ENCODE measurements at regions not wholly inside any gene's neighbourhood (a gene's known extent, or its start where the extent isn't known, plus 50 kb on each side); places are given as distances from the start of the nearest gene placed in this dataset.

GRCh38 chr3:20809356-20809755 lies 623.4 kb upstream of the SGO1 start:
- DNase-seq = no peak
- H3K36me3 ChIP-seq = no peaks in the 10 kb centered on the region
- WGBS, 3 donors = 87 to 89% (median 88%) methylated on average over 3 of the region's 3 CpGs
- no peaks in the 10 kb centered on the region for H3K4me1 ChIP-seq (ENCODE audit: insufficient read depth)
- intact Hi-C loops (cut with DNase I) = no loop called here
- TF ChIP-seq EP300 (IDR thresholded peaks at IDR 0.05) = no peak
- no peak for TF ChIP-seq POLR2A (IDR thresholded peaks at IDR 0.05)
- TF ChIP-seq CTCF (IDR thresholded peaks at IDR 0.05) = no peak
- H3K27me3 ChIP-seq = no peaks in the 10 kb centered on the region
- no peak overlapping the region for H3K4me3 ChIP-seq
- H3K27ac ChIP-seq = no peak overlapping the region
- H3K9me3 ChIP-seq = no peaks in the 10 kb centered on the region

GRCh38 chr3:20808864-20809263 lies 622.9 kb upstream of the SGO1 start:
- Histone ChIP-seq H3K9me3 (no peaks in the 10 kb centered on the region), H3K4me1 (ENCODE audit: insufficient read depth) (no peaks in the 10 kb centered on the region), H3K4me3 (no peak overlapping the region), H3K36me3 (no peaks in the 10 kb centered on the region), H3K27ac (no peak overlapping the region), H3K27me3 (no peaks in the 10 kb centered on the region)
- DNase-seq = no peak
- intact Hi-C loops (cut with DNase I) = no loop called here
- 94 to 98% (median 96%) methylated on average over 2 of the region's 2 CpGs for WGBS, 3 donors
- TF ChIP-seq EP300 (IDR thresholded peaks at IDR 0.05) (no peak), POLR2A (IDR thresholded peaks at IDR 0.05) (no peak), CTCF (IDR thresholded peaks at IDR 0.05) (no peak)

- H3K4me1 ChIP-seq (ENCODE audit: insufficient read depth) = no peaks in the 10 kb centered on the region
- H3K27me3 ChIP-seq = no peaks in the 10 kb centered on the region
- H3K27ac ChIP-seq = no peak overlapping the region
- H3K4me3 ChIP-seq = no peak overlapping the region
- 7 to 28% (median 9%) methylated on average over 1 of the region's 1 CpG for WGBS, 3 donors
- no peaks in the 10 kb centered on the region for H3K9me3 ChIP-seq
- intact Hi-C loops (cut with DNase I) = no loop called here
- DNase-seq = no peak
- no peaks in the 10 kb centered on the region for H3K36me3 ChIP-seq
- no peak for TF ChIP-seq CTCF (IDR thresholded peaks at IDR 0.05)
- TF ChIP-seq POLR2A (IDR thresholded peaks at IDR 0.05) = no peak
- no peak for TF ChIP-seq EP300 (IDR thresholded peaks at IDR 0.05)
Measured at GRCh38 chr3:20798666-20799065, 612.7 kb upstream of the SGO1 start.

- intact Hi-C loops (cut with DNase I) = no loop called here
- no peak overlapping the region for H3K27ac ChIP-seq
- 74 to 78% (median 78%) methylated on average over 4 of the region's 4 CpGs for WGBS, 3 donors
- H3K27me3 ChIP-seq = no peaks in the 10 kb centered on the region
- no peak for DNase-seq
- TF ChIP-seq CTCF (IDR thresholded peaks at IDR 0.05) (no peak), POLR2A (IDR thresholded peaks at IDR 0.05) (no peak), EP300 (IDR thresholded peaks at IDR 0.05) (no peak)
- H3K9me3 ChIP-seq = no peaks in the 10 kb centered on the region
- no peaks in the 10 kb centered on the region for H3K4me1 ChIP-seq (ENCODE audit: insufficient read depth)
- no peak overlapping the region for H3K4me3 ChIP-seq
- no peaks in the 10 kb centered on the region for H3K36me3 ChIP-seq
Measured at GRCh38 chr3:20787005-20787404, 601.0 kb upstream of the SGO1 start.

GRCh38 chr3:20776692-20777091 lies 590.7 kb upstream of the SGO1 start:
- no peak for DNase-seq
- H3K4me3 ChIP-seq = no peak overlapping the region
- intact Hi-C loops (cut with DNase I) = no loop called here
- H3K36me3 ChIP-seq = no peaks in the 10 kb centered on the region
- H3K4me1 ChIP-seq (ENCODE audit: insufficient read depth) = no peaks in the 10 kb centered on the region
- 75 to 82% (median 80%) methylated on average over 1 of the region's 1 CpG for WGBS, 3 donors
- no peak for TF ChIP-seq CTCF (IDR thresholded peaks at IDR 0.05)
- TF ChIP-seq EP300 (IDR thresholded peaks at IDR 0.05) = no peak
- TF ChIP-seq POLR2A (IDR thresholded peaks at IDR 0.05) = no peak
- no peaks in the 10 kb centered on the region for H3K27me3 ChIP-seq
- no peaks in the 10 kb centered on the region for H3K9me3 ChIP-seq
- H3K27ac ChIP-seq = no peak overlapping the region
